ENCODE measurements at regions not wholly inside any gene's neighbourhood (a gene's known extent, or its start where the extent isn't known, plus 50 kb on each side); places are given as distances from the start of the nearest gene placed in this dataset.

DNA sequence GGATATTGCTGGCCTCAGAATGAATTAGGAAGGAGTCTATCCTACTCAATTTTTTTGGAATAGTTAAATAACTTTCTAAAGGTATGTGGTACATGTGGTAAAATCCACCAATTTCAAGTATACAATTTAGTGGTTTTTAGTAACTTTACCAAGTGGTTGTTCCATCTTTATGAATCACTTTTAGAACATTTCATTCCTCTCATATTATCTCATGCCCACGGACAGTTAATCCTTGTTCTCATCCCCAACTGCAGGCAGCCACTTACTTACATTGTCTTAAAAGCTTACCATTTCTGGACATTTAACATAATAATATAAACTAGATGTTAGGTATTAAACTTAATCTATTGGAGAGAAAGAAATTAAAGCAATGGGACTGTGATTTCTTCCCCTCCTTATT lies 146.3 kb upstream of the ZC3H15 start:
- DNase-seq (ENCODE audit: extremely low spot score, unreplicated experiment), result no peak
- Mint-ChIP-seq H3K4me3 (ENCODE audit: unreplicated experiment) (no peak overlapping the region), H3K27me3 (ENCODE audit: unreplicated experiment) (no peaks in the 10 kb centered on the region), H3K36me3 (ENCODE audit: unreplicated experiment) (no peaks in the 10 kb centered on the region), H3K27ac (ENCODE audit: unreplicated experiment) (no peak overlapping the region), H3K9me3 (ENCODE audit: unreplicated experiment) (peaks cover 15% of the 10 kb centered on the region), H3K4me1 (ENCODE audit: unreplicated experiment) (no peaks in the 10 kb centered on the region)
- TF ChIP-seq, protein P1, sequence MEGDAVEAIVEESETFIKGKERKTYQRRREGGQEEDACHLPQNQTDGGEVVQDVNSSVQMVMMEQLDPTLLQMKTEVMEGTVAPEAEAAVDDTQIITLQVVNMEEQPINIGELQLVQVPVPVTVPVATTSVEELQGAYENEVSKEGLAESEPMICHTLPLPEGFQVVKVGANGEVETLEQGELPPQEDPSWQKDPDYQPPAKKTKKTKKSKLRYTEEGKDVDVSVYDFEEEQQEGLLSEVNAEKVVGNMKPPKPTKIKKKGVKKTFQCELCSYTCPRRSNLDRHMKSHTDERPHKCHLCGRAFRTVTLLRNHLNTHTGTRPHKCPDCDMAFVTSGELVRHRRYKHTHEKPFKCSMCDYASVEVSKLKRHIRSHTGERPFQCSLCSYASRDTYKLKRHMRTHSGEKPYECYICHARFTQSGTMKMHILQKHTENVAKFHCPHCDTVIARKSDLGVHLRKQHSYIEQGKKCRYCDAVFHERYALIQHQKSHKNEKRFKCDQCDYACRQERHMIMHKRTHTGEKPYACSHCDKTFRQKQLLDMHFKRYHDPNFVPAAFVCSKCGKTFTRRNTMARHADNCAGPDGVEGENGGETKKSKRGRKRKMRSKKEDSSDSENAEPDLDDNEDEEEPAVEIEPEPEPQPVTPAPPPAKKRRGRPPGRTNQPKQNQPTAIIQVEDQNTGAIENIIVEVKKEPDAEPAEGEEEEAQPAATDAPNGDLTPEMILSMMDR (IDR thresholded peaks at IDR 0.05), result no peak

DNA sequence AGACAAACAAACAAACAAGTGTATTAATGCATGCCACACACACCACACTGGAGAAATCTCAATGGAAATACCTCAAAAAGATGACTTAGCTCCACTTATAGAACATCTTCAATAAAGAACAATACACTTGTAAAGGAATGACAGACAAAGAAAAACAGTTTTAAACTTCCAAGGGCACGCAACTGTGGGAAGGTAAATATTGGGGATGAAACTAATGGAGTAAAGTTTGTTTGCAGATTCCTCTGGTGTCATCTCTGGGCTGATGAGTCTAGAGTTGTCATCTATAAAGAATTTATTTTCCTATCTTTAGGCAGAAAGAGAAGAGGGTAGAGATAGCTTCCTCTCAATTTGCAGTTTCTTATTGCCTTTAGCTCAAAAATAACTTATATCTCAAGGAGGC lies 144.0 kb upstream of the ZC3H15 start:
- H3K27ac Mint-ChIP-seq (ENCODE audit: unreplicated experiment), result no peak overlapping the region
- no peaks in the 10 kb centered on the region for H3K27me3 Mint-ChIP-seq (ENCODE audit: unreplicated experiment)
- no peaks in the 10 kb centered on the region for H3K4me1 Mint-ChIP-seq (ENCODE audit: unreplicated experiment)
- H3K36me3 Mint-ChIP-seq (ENCODE audit: unreplicated experiment), result no peaks in the 10 kb centered on the region
- TF ChIP-seq, protein P1 (IDR thresholded peaks at IDR 0.05), result no peak
- H3K4me3 Mint-ChIP-seq (ENCODE audit: unreplicated experiment), result no peak overlapping the region
- no peak for DNase-seq (ENCODE audit: extremely low spot score, unreplicated experiment)
- peaks cover 15% of the 10 kb centered on the region for H3K9me3 Mint-ChIP-seq (ENCODE audit: unreplicated experiment)

DNA sequence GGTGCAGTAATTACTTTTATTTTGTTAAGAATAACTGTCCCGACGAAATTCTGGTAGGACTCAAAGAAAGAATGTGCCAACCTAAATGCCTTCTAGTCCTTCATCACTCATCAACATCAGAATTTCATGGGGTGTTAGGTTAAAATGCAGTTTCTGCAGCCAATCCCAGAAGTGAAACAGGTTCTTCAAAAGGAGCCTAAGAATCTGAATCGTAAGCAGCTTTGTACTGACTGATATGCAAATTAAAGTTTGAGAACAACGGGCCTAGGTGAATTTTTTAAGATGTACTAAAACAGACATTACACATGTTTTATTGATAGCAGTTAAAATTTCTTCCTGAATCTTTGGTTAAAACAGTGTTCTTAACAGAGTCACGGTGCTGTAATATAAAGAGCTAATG lies 140.3 kb upstream of the ZC3H15 start:
- H3K4me3 Mint-ChIP-seq (ENCODE audit: unreplicated experiment), result no peak overlapping the region
- TF ChIP-seq, protein P1 (IDR thresholded peaks at IDR 0.05), result no peak

DNA sequence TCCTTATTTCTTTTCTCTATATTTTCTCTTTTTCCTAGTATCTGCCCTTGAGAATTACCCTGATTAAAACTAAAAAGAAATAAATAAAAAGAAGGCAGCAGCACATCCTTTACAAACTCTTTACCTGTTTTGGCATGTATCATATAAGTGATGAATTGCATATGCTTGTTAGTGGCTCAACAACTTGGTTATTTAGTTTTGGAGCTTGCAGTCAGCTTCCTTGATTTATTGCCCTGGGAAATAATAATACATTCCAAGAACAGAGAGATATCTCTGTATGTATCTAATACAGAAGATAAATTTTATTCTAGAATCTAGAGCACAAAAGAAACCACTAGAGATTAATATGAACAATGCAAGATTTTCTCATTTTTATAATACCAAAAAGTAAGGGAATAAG lies 139.8 kb upstream of the ZC3H15 start:
- no peaks in the 10 kb centered on the region for H3K27me3 Mint-ChIP-seq (ENCODE audit: unreplicated experiment)
- no peaks in the 10 kb centered on the region for H3K9me3 Mint-ChIP-seq (ENCODE audit: unreplicated experiment)
- DNase-seq (ENCODE audit: extremely low spot score, unreplicated experiment), result no peak
- TF ChIP-seq, protein P1 (IDR thresholded peaks at IDR 0.05), result no peak
- peaks cover 7% of the 10 kb centered on the region for H3K4me1 Mint-ChIP-seq (ENCODE audit: unreplicated experiment)
- no peaks in the 10 kb centered on the region for H3K36me3 Mint-ChIP-seq (ENCODE audit: unreplicated experiment)
- H3K27ac Mint-ChIP-seq (ENCODE audit: unreplicated experiment), result no peak overlapping the region
- no peak overlapping the region for H3K4me3 Mint-ChIP-seq (ENCODE audit: unreplicated experiment)

More for the DNA sequence above, 140.3 kb upstream of the ZC3H15 start:
- H3K27me3 Mint-ChIP-seq (ENCODE audit: unreplicated experiment), result no peaks in the 10 kb centered on the region
- no peak for DNase-seq (ENCODE audit: extremely low spot score, unreplicated experiment)
- H3K36me3 Mint-ChIP-seq (ENCODE audit: unreplicated experiment), result no peaks in the 10 kb centered on the region
- peaks cover 7% of the 10 kb centered on the region for H3K4me1 Mint-ChIP-seq (ENCODE audit: unreplicated experiment)
- no peak overlapping the region for H3K27ac Mint-ChIP-seq (ENCODE audit: unreplicated experiment)
- H3K9me3 Mint-ChIP-seq (ENCODE audit: unreplicated experiment), result no peaks in the 10 kb centered on the region

DNA sequence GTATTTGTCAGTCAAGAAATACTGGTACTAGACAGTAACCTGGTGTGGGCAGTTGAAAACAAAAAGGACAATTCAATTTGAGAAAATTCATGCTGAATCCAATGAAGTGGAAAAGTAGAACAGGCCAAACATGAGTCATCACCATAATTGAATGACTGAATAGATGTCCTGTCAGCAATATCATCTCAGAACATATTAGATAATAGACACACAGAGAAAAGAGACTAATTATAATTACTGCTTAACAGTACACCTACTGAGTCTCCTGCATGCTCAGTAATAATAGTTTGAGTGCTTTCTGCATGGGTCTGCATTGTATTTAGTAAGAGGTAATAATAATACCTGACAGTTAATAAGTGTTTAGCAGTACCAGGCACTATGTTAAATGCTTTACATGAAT lies 138.6 kb upstream of the ZC3H15 start:
- peaks cover 2% of the 10 kb centered on the region for H3K36me3 Mint-ChIP-seq (ENCODE audit: unreplicated experiment)
- H3K4me3 Mint-ChIP-seq (ENCODE audit: unreplicated experiment), result no peak overlapping the region
- no peak overlapping the region for H3K27ac Mint-ChIP-seq (ENCODE audit: unreplicated experiment)
- no peak for DNase-seq (ENCODE audit: extremely low spot score, unreplicated experiment)
- H3K4me1 Mint-ChIP-seq (ENCODE audit: unreplicated experiment), result peaks cover 7% of the 10 kb centered on the region
- no peaks in the 10 kb centered on the region for H3K27me3 Mint-ChIP-seq (ENCODE audit: unreplicated experiment)
- H3K9me3 Mint-ChIP-seq (ENCODE audit: unreplicated experiment), result no peaks in the 10 kb centered on the region
- TF ChIP-seq, protein P1 (IDR thresholded peaks at IDR 0.05), result no peak
